K562 (cell line): ENCODE measurements at regions not wholly inside any gene's neighbourhood (a gene's known extent, or its start where the extent isn't known, plus 50 kb on each side); places are given as distances from the start of the nearest gene placed in this dataset.
A peak's percentile ranks its signal among the peaks of the same experiment; 100 is the strongest.

Experiments used
- BACH1 ChIP-seq: fragments of 200-800 bp; sonication (Bioruptor generic); IDR thresholded peaks from 2 replicates; pipeline ENCODE4 v1.6.1; 2016; ENCODE audit warnings: missing genetic modification characterization, missing compliant biosample characterization
- CBX2 ChIP-seq: fragments of 200-600 bp; sonication (generic); IDR thresholded peaks from one replicate; pipeline ENCODE4 v1.6.1; 2012; ENCODE audit warnings: mild to moderate bottlenecking, low read length, inconsistent platforms; ENCODE audit not compliant: insufficient read depth, poor library complexity, severe bottlenecking
- COPS2 ChIP-seq: fragments of 450-650 bp; conservative IDR thresholded peaks from 2 replicates; pipeline ENCODE4 v1.6.1; 2016; ENCODE audit warnings: mild to moderate bottlenecking, moderate library complexity
- DDX20 ChIP-seq: fragments of 450-650 bp; IDR thresholded peaks from 2 replicates; pipeline ENCODE4 v1.6.1; 2016; ENCODE audit warnings: missing genetic modification characterization, low read depth, mild to moderate bottlenecking, missing compliant biosample characterization, moderate library complexity
- DNMT1 ChIP-seq: fragments of 450-650 bp; IDR thresholded peaks from 2 replicates; pipeline ENCODE4 v1.6.1; 2016; ENCODE audit warnings: antibody characterized with exemption, mild to moderate bottlenecking
- HBP1 ChIP-seq: fragments of 450-650 bp; formaldehyde crosslinking; IDR thresholded peaks from 2 replicates; pipeline ENCODE4 v1.4.0; 2022; ENCODE audit warnings: missing genetic modification characterization
- HDAC3 ChIP-seq: fragments of 450-650 bp; IDR thresholded peaks from 2 replicates; pipeline ENCODE4 v1.6.1; 2018; ENCODE audit warnings: borderline replicate concordance, mild to moderate bottlenecking, moderate library complexity; ENCODE audit not compliant: partially characterized antibody
- MTF1 ChIP-seq: fragments of 250-450 bp; sonication (Bioruptor Pico); IDR thresholded peaks from 2 replicates; pipeline ENCODE4 v1.9.0; 2021; ENCODE audit warnings: moderate library complexity, mild to moderate bottlenecking, inconsistent platforms, borderline replicate concordance
- RBM15 ChIP-seq: fragments of 200-400 bp; formaldehyde crosslinking; IDR thresholded peaks from 2 replicates; pipeline ENCODE4 v1.6.1; 2018; ENCODE audit warnings: mild to moderate bottlenecking, low read length, moderate library complexity; ENCODE audit not compliant: insufficient read depth
- SREBF2 ChIP-seq: sonication (generic); formaldehyde crosslinking; IDR thresholded peaks from 2 replicates; pipeline ENCODE4 v1.4.0; 2020; ENCODE audit warnings: mild to moderate bottlenecking, missing genetic modification reagents
- TEAD4 ChIP-seq, 2 experiments: sonication (generic) in 1 of 2; formaldehyde crosslinking in 1 of 2; IDR thresholded peaks; 2 replicates each; pipeline versions ENCODE4 v1.6.1 to v1.8.0; 2012 to 2022; ENCODE audit warnings: borderline replicate concordance in 1 of 2, inconsistent platforms in 1 of 2, low read length in 1 of 2, mild to moderate bottlenecking in 1 of 2, missing genetic modification reagents in 1 of 2
- TGIF2 ChIP-seq: sonication (generic); formaldehyde crosslinking; IDR thresholded peaks from 2 replicates; pipeline ENCODE4 v1.8.1; 2022; ENCODE audit warnings: mild to moderate bottlenecking, missing genetic modification reagents, moderate library complexity
- USF1 ChIP-seq: sonication (generic); formaldehyde crosslinking; IDR thresholded peaks from 2 replicates; pipeline ENCODE4 v1.9.0; 2022; ENCODE audit warnings: mild to moderate bottlenecking, missing genetic modification reagents
- ZBTB11 ChIP-seq, 3 experiments: fragments of 200-800 bp in 1 of 3; fragments of 250-450 bp in 1 of 3; fragments of 450-650 bp in 1 of 3; sonication (Bioruptor Pico) in 1 of 3; sonication (Bioruptor generic) in 1 of 3; formaldehyde crosslinking in 1 of 3; IDR thresholded peaks; 2 replicates each; pipeline versions ENCODE4 v1.6.1 to v1.8.0; 2016 to 2022; ENCODE audit warnings: mild to moderate bottlenecking in 2 of 3, missing genetic modification characterization in 2 of 3, missing compliant biosample characterization in 1 of 3, moderate library complexity in 1 of 3
- ZNF263 ChIP-seq: sonication (generic); formaldehyde crosslinking; IDR thresholded peaks from 2 replicates; pipeline ENCODE4 v1.8.0; 2022; ENCODE audit warnings: mild to moderate bottlenecking, missing genetic modification reagents, borderline replicate concordance
- ZNF512 ChIP-seq: IDR thresholded peaks from 2 replicates; pipeline ENCODE4 v1.6.1; 2016; ENCODE audit warnings: missing genetic modification characterization, missing compliant biosample characterization
- ZNF551 ChIP-seq: fragments of 250-450 bp; sonication (Bioruptor Pico); IDR thresholded peaks from 2 replicates; pipeline ENCODE4 v1.5.0; 2021; ENCODE audit warnings: mild to moderate bottlenecking, moderate library complexity
- ZNF655 ChIP-seq: fragments of 250-450 bp; sonication (Bioruptor Pico); IDR thresholded peaks from 2 replicates; pipeline ENCODE4 v1.5.0; 2021

GRCh38 chr3:71912839-71913495 lies 128.0 kb upstream of the PROK2 start (continued):
- TF ChIP-seq CBX2 (no peak), ZNF512 (tag) (peak; percentile 27; the same call in 1 of the 2 replicates), MTF1 (no peak), TEAD4 (IDR thresholded peaks at IDR 0.05; ENCODE audit: low read length) (peak; percentile 88), TEAD4 (CRISPR knock-in tag; IDR thresholded peaks at IDR 0.05; ENCODE audit: borderline replicate concordance) (no peak), SREBF2 (CRISPR knock-in tag) (no peak), TGIF2 (CRISPR knock-in tag) (no peak), ZNF551 (CRISPR knock-in tag) (no peak), HBP1 (CRISPR knock-in tag) (no peak), HDAC3 (peak; percentile 57), RBM15 (no peak), COPS2 (no peak), DNMT1 (no peak), USF1 (no peak), ZBTB11 (CRISPR knock-in tag; IDR thresholded peaks at IDR 0.05) (no peak), ZNF263 (no peak), DDX20 (tag) (no peak), ZNF655 (no peak), BACH1 (tag) (no peak)
